ENCODE measurements at regions not wholly inside any gene's neighbourhood (a gene's known extent, or its start where the extent isn't known, plus 50 kb on each side); places are given as distances from the start of the nearest gene placed in this dataset.
"Not testable (repeated sequence)": the region's sequence is repeated elsewhere in the genome, so short reads cannot be mapped to it uniquely, and the experiment has no call there.

- in situ Hi-C loops (cut with HindIII; ENCODE audit: low pct_ligation_motif_present, low sequenced_read_pairs): no loop called here
- no peak for DNase-seq
- H3K27me3 ChIP-seq (replicated peaks): no peaks in the 10 kb centered on the region
- H3K27ac ChIP-seq: no peak overlapping the region
- no peak for TF ChIP-seq CTCF (IDR thresholded peaks at IDR 0.05; ENCODE audit: low read depth, low read length, missing control alignments)
- H3K4me3 ChIP-seq (ENCODE audit: low read depth, low read length): no peak overlapping the region
- no peaks in the 10 kb centered on the region for H3K36me3 ChIP-seq (replicated peaks)
These were observed 491.0 kb downstream of the TMEM135 start for GRCh38 chr11:87528752-87529151.

- Histone ChIP-seq H3K27ac (no peak overlapping the region), H3K4me3 (ENCODE audit: low read depth, low read length) (no peak overlapping the region), H3K36me3 (replicated peaks) (no peaks in the 10 kb centered on the region), H3K27me3 (replicated peaks) (no peaks in the 10 kb centered on the region)
- in situ Hi-C loops (cut with HindIII; ENCODE audit: low pct_ligation_motif_present, low sequenced_read_pairs): no loop called here
- no peak for TF ChIP-seq CTCF (IDR thresholded peaks at IDR 0.05; ENCODE audit: low read depth, low read length, missing control alignments)
- DNase-seq: no peak
These were observed 485.5 kb downstream of the TMEM135 start for GRCh38 chr11:87523276-87523675.

- H3K27me3 ChIP-seq (replicated peaks): no peaks in the 10 kb centered on the region
- H3K36me3 ChIP-seq (replicated peaks): no peaks in the 10 kb centered on the region
- H3K27ac ChIP-seq: no peak overlapping the region
- H3K4me3 ChIP-seq (ENCODE audit: low read depth, low read length): no peak overlapping the region
- no peak for DNase-seq
- in situ Hi-C loops (cut with HindIII; ENCODE audit: low pct_ligation_motif_present, low sequenced_read_pairs): no loop called here
- no peak for TF ChIP-seq CTCF (IDR thresholded peaks at IDR 0.05; ENCODE audit: low read depth, low read length, missing control alignments)
These were observed 480.5 kb downstream of the TMEM135 start for GRCh38 chr11:87518266-87518665.

GRCh38 chr11:87517351-87517750, 479.6 kb downstream of the TMEM135 start:
- Histone ChIP-seq H3K4me3 (ENCODE audit: low read depth, low read length) (no peak overlapping the region), H3K27me3 (replicated peaks) (no peaks in the 10 kb centered on the region), H3K27ac (no peak overlapping the region), H3K36me3 (replicated peaks) (no peaks in the 10 kb centered on the region)
- no peak for DNase-seq
- in situ Hi-C loops (cut with HindIII; ENCODE audit: low pct_ligation_motif_present, low sequenced_read_pairs): no loop called here
- no peak for TF ChIP-seq CTCF (IDR thresholded peaks at IDR 0.05; ENCODE audit: low read depth, low read length, missing control alignments)

- H3K27ac ChIP-seq; in situ Hi-C loops (cut with HindIII; ENCODE audit: low pct_ligation_motif_present, low sequenced_read_pairs); H3K27me3 ChIP-seq (replicated peaks); DNase-seq; H3K36me3 ChIP-seq (replicated peaks); H3K4me3 ChIP-seq (ENCODE audit: low read depth, low read length): not testable (repeated sequence)
These were observed 470.0 kb downstream of the TMEM135 start for GRCh38 chr11:87507722-87508121.

- in situ Hi-C loops (cut with HindIII; ENCODE audit: low pct_ligation_motif_present, low sequenced_read_pairs): not testable (repeated sequence)
These were observed 469.2 kb downstream of the TMEM135 start for GRCh38 chr11:87506946-87507345.

GRCh38 chr11:87501388-87501787, 463.7 kb downstream of the TMEM135 start:
- in situ Hi-C loops (cut with HindIII; ENCODE audit: low pct_ligation_motif_present, low sequenced_read_pairs): no loop called here
- no peak for TF ChIP-seq CTCF (IDR thresholded peaks at IDR 0.05; ENCODE audit: low read depth, low read length, missing control alignments)
- Histone ChIP-seq H3K4me3 (ENCODE audit: low read depth, low read length) (no peak overlapping the region), H3K36me3 (replicated peaks) (no peaks in the 10 kb centered on the region), H3K27me3 (replicated peaks) (no peaks in the 10 kb centered on the region), H3K27ac (no peak overlapping the region)
- DNase-seq: no peak

More at GRCh38 chr11:87506946-87507345, 469.2 kb downstream of the TMEM135 start:
- H3K4me3 ChIP-seq (ENCODE audit: low read depth, low read length); DNase-seq; H3K27me3 ChIP-seq (replicated peaks); H3K36me3 ChIP-seq (replicated peaks); H3K27ac ChIP-seq: not testable (repeated sequence)

GRCh38 chr11:87494936-87495335, 457.2 kb downstream of the TMEM135 start:
- in situ Hi-C loops (cut with HindIII; ENCODE audit: low pct_ligation_motif_present, low sequenced_read_pairs); H3K4me3 ChIP-seq (ENCODE audit: low read depth, low read length); H3K27ac ChIP-seq; H3K36me3 ChIP-seq (replicated peaks); DNase-seq; H3K27me3 ChIP-seq (replicated peaks): not testable (repeated sequence)

GRCh38 chr11:87494026-87494425, 456.3 kb downstream of the TMEM135 start:
- in situ Hi-C loops (cut with HindIII; ENCODE audit: low pct_ligation_motif_present, low sequenced_read_pairs); H3K36me3 ChIP-seq (replicated peaks); H3K4me3 ChIP-seq (ENCODE audit: low read depth, low read length); H3K27ac ChIP-seq; H3K27me3 ChIP-seq (replicated peaks); DNase-seq: not testable (repeated sequence)
